ENCODE measurements at regions not wholly inside any gene's neighbourhood (a gene's known extent, or its start where the extent isn't known, plus 50 kb on each side); places are given as distances from the start of the nearest gene placed in this dataset.

- no peak for TF ChIP-seq POLR2A (IDR thresholded peaks at IDR 0.05)
- TF ChIP-seq CTCF (IDR thresholded peaks at IDR 0.05), result no peak
Measured at GRCh38 chr18:51503351-51503750, 305.9 kb upstream of the MEX3C start.

Data from heart left ventricle (tissue), 13 donors.